ENCODE measurements at regions not wholly inside any gene's neighbourhood (a gene's known extent, or its start where the extent isn't known, plus 50 kb on each side); places are given as distances from the start of the nearest gene placed in this dataset.

DNA sequence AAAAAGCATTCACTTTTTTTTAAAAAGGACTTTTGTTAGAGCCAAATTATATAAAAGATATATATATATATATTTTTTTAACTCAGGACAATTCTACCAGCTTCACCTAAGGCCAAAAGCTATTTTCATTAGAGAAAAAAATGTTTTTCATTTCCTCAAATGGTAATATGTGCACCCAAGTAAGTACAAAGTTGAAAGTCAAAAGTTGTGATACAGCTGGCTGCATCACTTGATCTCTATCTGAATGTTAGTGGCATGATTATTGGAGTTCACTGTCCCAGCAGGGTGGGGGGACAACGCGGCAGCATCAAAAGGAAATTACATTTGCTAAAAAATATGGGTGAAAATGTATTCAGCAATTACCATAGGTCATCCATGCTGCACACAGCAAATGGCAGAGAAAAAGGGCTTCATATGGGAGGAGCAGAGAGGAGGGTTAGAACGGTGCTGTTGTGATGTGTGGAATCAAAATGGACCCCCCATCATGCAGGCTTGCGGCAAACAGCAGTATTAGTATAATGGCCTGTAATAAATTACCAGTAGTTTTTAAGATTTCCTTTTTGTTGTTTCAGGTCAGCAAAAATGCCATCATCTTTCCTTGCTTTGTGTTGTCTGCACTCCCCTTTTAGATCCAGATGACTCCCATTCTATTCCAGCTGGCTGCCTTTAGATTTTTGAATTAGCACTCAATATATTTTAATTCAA is 253.7 kb downstream of the MAT2B start:
- no peak for TF ChIP-seq FOXP2 (optimal IDR thresholded peaks at IDR 0.05; ENCODE audit: control extremely low read depth, extremely low read length, insufficient read depth)
- no peak for TF ChIP-seq POLR2AphosphoS5 (IDR thresholded peaks at IDR 0.05; ENCODE audit: borderline replicate concordance, low read depth, low read length)
- no peaks in the 10 kb centered on the region for H3K9me3 ChIP-seq (ENCODE audit: low read depth, low read length)
- H3K4me3 ChIP-seq, result no peak overlapping the region
- DNase-seq (ENCODE audit: low read depth, low spot score), result no peak
- no peak overlapping the region for H3K27ac ChIP-seq
- H3K36me3 ChIP-seq (ENCODE audit: insufficient read depth, low read length), result no peaks in the 10 kb centered on the region
- H3K9ac ChIP-seq (ENCODE audit: insufficient read length), result no peak overlapping the region

DNA sequence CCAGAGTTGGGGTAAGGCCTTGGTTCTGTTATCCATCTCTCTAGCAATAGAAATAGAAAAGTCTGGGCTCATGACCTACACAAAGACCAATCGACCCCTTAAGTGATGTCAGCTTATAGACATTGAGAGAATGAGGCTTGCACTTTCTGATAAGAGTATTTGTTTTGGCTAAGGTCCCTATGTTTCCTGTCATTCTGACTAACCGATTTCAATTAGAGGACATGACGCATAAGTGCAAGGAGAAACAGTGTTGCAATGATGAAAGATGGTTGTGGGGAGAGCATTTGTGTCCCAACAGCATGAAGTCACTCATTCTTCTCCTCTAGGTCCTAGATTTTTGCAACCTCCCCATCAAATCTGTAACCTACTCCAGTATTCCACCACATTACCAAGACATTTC is 255.1 kb downstream of the MAT2B start:
- no peaks in the 10 kb centered on the region for H3K36me3 ChIP-seq (ENCODE audit: insufficient read depth, low read length)
- no peaks in the 10 kb centered on the region for H3K9me3 ChIP-seq (ENCODE audit: low read depth, low read length)
- no peak for DNase-seq (ENCODE audit: low read depth, low spot score)
- TF ChIP-seq FOXP2 (optimal IDR thresholded peaks at IDR 0.05; ENCODE audit: control extremely low read depth, extremely low read length, insufficient read depth) (no peak), EZH2 (IDR thresholded peaks at IDR 0.05) (no peak), POLR2AphosphoS5 (IDR thresholded peaks at IDR 0.05; ENCODE audit: borderline replicate concordance, low read depth, low read length) (no peak)
- no peak overlapping the region for H3K4me3 ChIP-seq
- H3K9ac ChIP-seq (ENCODE audit: insufficient read length), result no peak overlapping the region
- no peak overlapping the region for H3K27ac ChIP-seq

DNA sequence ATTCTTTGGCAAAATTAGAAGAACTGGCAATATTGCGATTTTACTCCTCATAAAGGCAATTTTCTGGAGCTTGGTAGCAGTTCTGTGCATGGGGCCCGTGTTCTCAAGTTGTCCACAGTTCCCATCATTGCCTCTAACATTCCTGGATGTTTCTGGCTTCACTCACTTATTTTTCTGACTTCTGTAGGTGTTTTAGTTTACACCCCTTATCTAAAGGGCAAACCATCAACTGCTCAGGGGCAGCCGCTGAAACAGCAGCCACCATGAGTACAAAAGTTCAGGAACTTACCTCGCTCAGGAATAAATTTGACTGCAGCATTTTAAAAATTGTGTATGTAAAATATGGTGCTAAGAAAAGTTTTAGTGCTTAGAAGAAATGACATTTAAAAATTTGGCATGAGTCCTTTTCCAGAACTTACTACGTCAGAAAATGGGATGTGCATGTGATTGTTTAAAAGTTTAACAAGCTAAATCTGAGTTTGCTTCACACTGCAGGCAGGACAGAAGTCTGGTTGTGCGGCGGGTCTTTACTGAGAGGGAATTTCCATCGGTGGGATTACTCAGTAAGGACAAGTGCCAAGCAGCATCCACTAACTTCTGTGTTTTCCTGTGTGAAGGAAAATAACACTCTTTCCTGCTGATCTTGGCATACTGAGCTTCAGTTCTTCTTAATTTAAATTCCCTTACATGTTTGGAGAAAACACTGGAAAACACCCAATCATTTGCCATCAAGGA is 261.7 kb downstream of the MAT2B start:
- no peak for DNase-seq (ENCODE audit: low read depth, low spot score)
- Histone ChIP-seq H3K27ac (no peak overlapping the region), H3K9me3 (ENCODE audit: low read depth, low read length) (no peaks in the 10 kb centered on the region), H3K9ac (ENCODE audit: insufficient read length) (no peak overlapping the region), H3K4me3 (no peak overlapping the region), H3K36me3 (ENCODE audit: insufficient read depth, low read length) (no peaks in the 10 kb centered on the region)
- TF ChIP-seq POLR2AphosphoS5 (IDR thresholded peaks at IDR 0.05; ENCODE audit: borderline replicate concordance, low read depth, low read length), result no peak
- no peak for TF ChIP-seq FOXP2 (optimal IDR thresholded peaks at IDR 0.05; ENCODE audit: control extremely low read depth, extremely low read length, insufficient read depth)
- TF ChIP-seq EZH2 (IDR thresholded peaks at IDR 0.05), result no peak

DNA sequence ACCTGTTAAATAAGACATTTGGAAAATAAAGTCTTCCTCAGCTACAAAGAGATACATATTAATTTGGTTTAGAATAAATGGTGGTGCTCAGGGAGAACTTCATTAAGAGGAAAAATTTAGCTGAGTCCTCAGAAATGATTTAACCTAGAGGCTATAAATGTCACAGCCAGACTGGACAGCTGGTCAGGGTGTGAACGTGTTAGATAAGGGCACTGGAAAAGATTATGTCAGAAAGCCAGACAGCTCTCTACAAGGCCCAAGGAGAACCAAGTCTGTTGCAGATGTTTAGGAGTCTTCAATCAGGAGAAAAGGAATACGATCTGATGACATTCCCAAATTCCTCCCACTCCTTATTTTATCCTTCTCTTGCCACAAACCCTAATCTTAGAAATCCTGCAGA is 265.2 kb downstream of the MAT2B start:
- DNase-seq (ENCODE audit: low read depth, low spot score), result no peak
- TF ChIP-seq FOXP2 (optimal IDR thresholded peaks at IDR 0.05; ENCODE audit: control extremely low read depth, extremely low read length, insufficient read depth) (no peak), EZH2 (IDR thresholded peaks at IDR 0.05) (no peak), POLR2AphosphoS5 (IDR thresholded peaks at IDR 0.05; ENCODE audit: borderline replicate concordance, low read depth, low read length) (no peak)
- Histone ChIP-seq H3K27ac (no peak overlapping the region), H3K9me3 (ENCODE audit: low read depth, low read length) (no peaks in the 10 kb centered on the region), H3K4me3 (no peak overlapping the region), H3K9ac (ENCODE audit: insufficient read length) (no peak overlapping the region), H3K36me3 (ENCODE audit: insufficient read depth, low read length) (no peaks in the 10 kb centered on the region)

DNA sequence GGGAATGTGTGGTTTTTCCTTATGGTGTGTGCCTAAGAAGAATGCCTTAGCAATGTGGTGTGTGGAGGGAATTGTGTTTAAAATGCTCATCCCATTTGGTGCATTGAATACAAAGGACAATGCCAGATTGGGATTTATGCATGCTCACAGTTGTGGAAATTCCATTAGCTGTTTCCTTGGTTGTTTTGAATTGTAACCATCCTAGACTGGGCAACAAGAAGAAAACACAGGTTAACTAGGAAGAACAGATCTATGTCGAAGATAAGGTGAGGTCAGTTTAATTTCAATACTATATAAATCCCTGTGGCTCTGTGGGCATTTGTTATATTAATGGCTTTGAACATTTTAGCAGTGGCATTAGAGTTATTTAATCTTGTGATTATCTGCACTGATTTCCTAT is 266.8 kb downstream of the MAT2B start:
- H3K9ac ChIP-seq (ENCODE audit: insufficient read length), result no peak overlapping the region
- H3K4me3 ChIP-seq, result no peak overlapping the region
- no peaks in the 10 kb centered on the region for H3K36me3 ChIP-seq (ENCODE audit: insufficient read depth, low read length)
- TF ChIP-seq FOXP2 (optimal IDR thresholded peaks at IDR 0.05; ENCODE audit: control extremely low read depth, extremely low read length, insufficient read depth) (no peak), EZH2 (IDR thresholded peaks at IDR 0.05) (no peak)
- DNase-seq (ENCODE audit: low read depth, low spot score), result no peak
- no peak overlapping the region for H3K27ac ChIP-seq
- no peaks in the 10 kb centered on the region for H3K9me3 ChIP-seq (ENCODE audit: low read depth, low read length)

DNA sequence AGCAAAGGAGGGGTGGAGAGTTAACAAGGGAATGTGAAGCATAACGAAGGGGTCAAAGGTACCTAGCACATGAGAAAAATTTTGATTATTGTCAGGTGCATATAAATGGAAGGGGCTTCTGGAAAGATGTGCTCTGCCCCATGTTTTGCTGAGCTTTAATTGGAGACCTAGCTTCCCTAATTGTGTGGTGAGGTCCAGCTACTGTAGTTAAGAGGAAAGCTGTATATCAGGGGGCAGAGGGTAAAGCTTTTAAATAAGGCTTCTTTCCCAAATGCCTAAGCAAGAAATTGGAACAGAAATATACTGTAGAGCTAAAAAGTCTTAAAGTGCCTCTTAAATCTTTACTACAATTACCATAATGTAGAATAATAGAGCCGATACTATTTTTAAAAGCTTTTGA is 267.2 kb downstream of the MAT2B start:
- DNase-seq (ENCODE audit: low read depth, low spot score), result no peak
- H3K27ac ChIP-seq, result no peak overlapping the region
- H3K4me3 ChIP-seq, result no peak overlapping the region
- no peak overlapping the region for H3K9ac ChIP-seq (ENCODE audit: insufficient read length)
- H3K9me3 ChIP-seq (ENCODE audit: low read depth, low read length), result no peaks in the 10 kb centered on the region
- no peaks in the 10 kb centered on the region for H3K36me3 ChIP-seq (ENCODE audit: insufficient read depth, low read length)
- TF ChIP-seq EZH2 (IDR thresholded peaks at IDR 0.05) (no peak), POLR2AphosphoS5 (IDR thresholded peaks at IDR 0.05; ENCODE audit: borderline replicate concordance, low read depth, low read length) (no peak), FOXP2 (optimal IDR thresholded peaks at IDR 0.05; ENCODE audit: control extremely low read depth, extremely low read length, insufficient read depth) (no peak)

DNA sequence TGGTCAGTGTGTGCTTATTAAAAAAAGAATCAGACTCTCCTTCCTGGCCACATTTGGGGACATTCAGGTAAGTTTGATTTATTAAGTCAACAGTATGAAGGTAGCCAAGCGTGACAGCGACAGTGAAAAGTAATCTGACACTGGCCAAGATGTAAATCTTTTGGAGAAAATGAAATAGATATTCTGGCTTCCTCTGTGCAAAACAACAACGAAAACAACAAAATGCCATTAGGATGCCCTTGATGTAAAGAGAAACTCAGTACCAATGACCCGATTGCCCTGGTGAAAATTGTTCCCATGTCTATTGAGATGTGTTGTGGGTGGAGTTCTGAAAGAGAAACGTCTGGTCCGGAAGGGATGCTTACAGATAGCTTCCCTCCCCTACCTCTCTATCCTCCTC is 267.8 kb downstream of the MAT2B start:
- no peak overlapping the region for H3K9ac ChIP-seq (ENCODE audit: insufficient read length)
- no peaks in the 10 kb centered on the region for H3K9me3 ChIP-seq (ENCODE audit: low read depth, low read length)
- DNase-seq (ENCODE audit: low read depth, low spot score), result no peak
- H3K4me3 ChIP-seq, result no peak overlapping the region
- no peak overlapping the region for H3K27ac ChIP-seq
- TF ChIP-seq POLR2AphosphoS5 (IDR thresholded peaks at IDR 0.05; ENCODE audit: borderline replicate concordance, low read depth, low read length) (no peak), FOXP2 (optimal IDR thresholded peaks at IDR 0.05; ENCODE audit: control extremely low read depth, extremely low read length, insufficient read depth) (no peak), EZH2 (IDR thresholded peaks at IDR 0.05) (no peak)
- no peaks in the 10 kb centered on the region for H3K36me3 ChIP-seq (ENCODE audit: insufficient read depth, low read length)

DNA sequence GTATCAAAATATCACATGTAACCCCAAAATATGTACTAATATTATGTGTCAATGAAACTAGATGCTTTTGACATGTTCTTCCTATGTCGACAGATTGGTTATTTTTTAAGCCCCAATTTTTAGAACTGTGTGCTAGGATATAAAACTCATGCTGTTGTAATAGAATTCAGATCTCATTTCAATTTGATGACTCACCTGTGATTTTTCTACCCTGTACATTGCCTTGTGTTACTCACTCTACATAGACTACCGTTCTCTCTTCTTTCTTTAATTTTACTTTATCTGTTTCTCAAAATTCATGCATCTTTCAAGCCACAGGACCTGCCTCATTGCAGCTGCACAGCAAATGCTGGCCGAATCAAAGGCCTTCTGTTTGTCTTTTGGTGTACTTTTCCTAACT is 284.5 kb downstream of the MAT2B start:
- H3K4me3 ChIP-seq, result no peak overlapping the region
- no peaks in the 10 kb centered on the region for H3K9me3 ChIP-seq (ENCODE audit: low read depth, low read length)

More for the DNA sequence above, 284.5 kb downstream of the MAT2B start:
- no peak for DNase-seq (ENCODE audit: low read depth, low spot score)
- H3K36me3 ChIP-seq (ENCODE audit: insufficient read depth, low read length), result no peaks in the 10 kb centered on the region
- H3K9ac ChIP-seq (ENCODE audit: insufficient read length), result no peak overlapping the region
- H3K27ac ChIP-seq, result no peak overlapping the region
- TF ChIP-seq POLR2AphosphoS5 (IDR thresholded peaks at IDR 0.05; ENCODE audit: borderline replicate concordance, low read depth, low read length) (no peak), EZH2 (IDR thresholded peaks at IDR 0.05) (no peak), FOXP2 (optimal IDR thresholded peaks at IDR 0.05; ENCODE audit: control extremely low read depth, extremely low read length, insufficient read depth) (no peak)
